ENCODE measurements at regions not wholly inside any gene's neighbourhood (a gene's known extent, or its start where the extent isn't known, plus 50 kb on each side); places are given as distances from the start of the nearest gene placed in this dataset.
"Not testable (repeated sequence)": the region's sequence is repeated elsewhere in the genome, so short reads cannot be mapped to it uniquely, and the experiment has no call there.

- not testable (repeated sequence) for H3K4me1 ChIP-seq (ENCODE audit: control insufficient read depth, insufficient read depth, low read length); H3K4me3 ChIP-seq (ENCODE audit: low read length); H3K27me3 ChIP-seq (ENCODE audit: control insufficient read depth, insufficient read depth, low read length); H3K36me3 ChIP-seq (ENCODE audit: control insufficient read depth, insufficient read depth, low read length); H3K9ac ChIP-seq (ENCODE audit: low read length); H3K9me3 ChIP-seq (ENCODE audit: control insufficient read depth, low read length)
Observed at GRCh38 chr14:106329987-106330774, 803.8 kb downstream of the TMEM121 start.

- H3K36me3 ChIP-seq (ENCODE audit: control insufficient read depth, insufficient read depth, low read length); H3K9ac ChIP-seq (ENCODE audit: low read length); H3K9me3 ChIP-seq (ENCODE audit: control insufficient read depth, low read length); H3K4me3 ChIP-seq (ENCODE audit: low read length); H3K27me3 ChIP-seq (ENCODE audit: control insufficient read depth, insufficient read depth, low read length); H3K4me1 ChIP-seq (ENCODE audit: control insufficient read depth, insufficient read depth, low read length): not testable (repeated sequence)
Observed at GRCh38 chr14:106334428-106335109, 808.2 kb downstream of the TMEM121 start.

GRCh38 chr14:106335110-106335429 lies 808.7 kb downstream of the TMEM121 start:
- not testable (repeated sequence) for H3K4me3 ChIP-seq (ENCODE audit: low read length); H3K36me3 ChIP-seq (ENCODE audit: control insufficient read depth, insufficient read depth, low read length)

GRCh38 chr14:106338775-106339174 lies 812.4 kb downstream of the TMEM121 start:
- not testable (repeated sequence) for H3K4me3 ChIP-seq (ENCODE audit: low read length); H3K9me3 ChIP-seq (ENCODE audit: control insufficient read depth, low read length); H3K9ac ChIP-seq (ENCODE audit: low read length); H3K27me3 ChIP-seq (ENCODE audit: control insufficient read depth, insufficient read depth, low read length); H3K4me1 ChIP-seq (ENCODE audit: control insufficient read depth, insufficient read depth, low read length); H3K36me3 ChIP-seq (ENCODE audit: control insufficient read depth, insufficient read depth, low read length)

More at GRCh38 chr14:106335110-106335429, 808.7 kb downstream of the TMEM121 start:
- H3K4me1 ChIP-seq (ENCODE audit: control insufficient read depth, insufficient read depth, low read length); H3K9ac ChIP-seq (ENCODE audit: low read length); H3K9me3 ChIP-seq (ENCODE audit: control insufficient read depth, low read length); H3K27me3 ChIP-seq (ENCODE audit: control insufficient read depth, insufficient read depth, low read length): not testable (repeated sequence)

GRCh38 chr14:106340658-106341057 lies 814.3 kb downstream of the TMEM121 start:
- not testable (repeated sequence) for H3K4me1 ChIP-seq (ENCODE audit: control insufficient read depth, insufficient read depth, low read length); H3K36me3 ChIP-seq (ENCODE audit: control insufficient read depth, insufficient read depth, low read length); H3K4me3 ChIP-seq (ENCODE audit: low read length); H3K27me3 ChIP-seq (ENCODE audit: control insufficient read depth, insufficient read depth, low read length); H3K9me3 ChIP-seq (ENCODE audit: control insufficient read depth, low read length); H3K9ac ChIP-seq (ENCODE audit: low read length)

- not testable (repeated sequence) for H3K4me3 ChIP-seq (ENCODE audit: low read length); H3K27me3 ChIP-seq (ENCODE audit: control insufficient read depth, insufficient read depth, low read length); H3K9me3 ChIP-seq (ENCODE audit: control insufficient read depth, low read length); H3K4me1 ChIP-seq (ENCODE audit: control insufficient read depth, insufficient read depth, low read length); H3K9ac ChIP-seq (ENCODE audit: low read length); H3K36me3 ChIP-seq (ENCODE audit: control insufficient read depth, insufficient read depth, low read length)
Observed at GRCh38 chr14:106341161-106341560, 814.8 kb downstream of the TMEM121 start.

GRCh38 chr14:106343626-106344025 lies 817.2 kb downstream of the TMEM121 start:
- H3K4me3 ChIP-seq (ENCODE audit: low read length), result no peak overlapping the region
- H3K36me3 ChIP-seq (ENCODE audit: control insufficient read depth, insufficient read depth, low read length), result no peaks in the 10 kb centered on the region
- H3K9ac ChIP-seq (ENCODE audit: low read length), result no peak overlapping the region
- no peaks in the 10 kb centered on the region for H3K4me1 ChIP-seq (ENCODE audit: control insufficient read depth, insufficient read depth, low read length)
- H3K9me3 ChIP-seq (ENCODE audit: control insufficient read depth, low read length), result no peaks in the 10 kb centered on the region
- no peaks in the 10 kb centered on the region for H3K27me3 ChIP-seq (ENCODE audit: control insufficient read depth, insufficient read depth, low read length)

GRCh38 chr14:106344065-106344614 lies 817.8 kb downstream of the TMEM121 start:
- H3K4me3 ChIP-seq (ENCODE audit: low read length); H3K9ac ChIP-seq (ENCODE audit: low read length); H3K4me1 ChIP-seq (ENCODE audit: control insufficient read depth, insufficient read depth, low read length); H3K36me3 ChIP-seq (ENCODE audit: control insufficient read depth, insufficient read depth, low read length); H3K27me3 ChIP-seq (ENCODE audit: control insufficient read depth, insufficient read depth, low read length); H3K9me3 ChIP-seq (ENCODE audit: control insufficient read depth, low read length): not testable (repeated sequence)

- H3K27me3 ChIP-seq (ENCODE audit: control insufficient read depth, insufficient read depth, low read length); H3K9ac ChIP-seq (ENCODE audit: low read length); H3K4me1 ChIP-seq (ENCODE audit: control insufficient read depth, insufficient read depth, low read length); H3K4me3 ChIP-seq (ENCODE audit: low read length); H3K36me3 ChIP-seq (ENCODE audit: control insufficient read depth, insufficient read depth, low read length); H3K9me3 ChIP-seq (ENCODE audit: control insufficient read depth, low read length): not testable (repeated sequence)
Observed at GRCh38 chr14:106344791-106345479, 818.6 kb downstream of the TMEM121 start.

- no peaks in the 10 kb centered on the region for H3K27me3 ChIP-seq (ENCODE audit: control insufficient read depth, insufficient read depth, low read length)
- no peak overlapping the region for H3K4me3 ChIP-seq (ENCODE audit: low read length)
- no peaks in the 10 kb centered on the region for H3K36me3 ChIP-seq (ENCODE audit: control insufficient read depth, insufficient read depth, low read length)
- H3K9me3 ChIP-seq (ENCODE audit: control insufficient read depth, low read length), result no peaks in the 10 kb centered on the region
- H3K4me1 ChIP-seq (ENCODE audit: control insufficient read depth, insufficient read depth, low read length), result no peaks in the 10 kb centered on the region
- no peak overlapping the region for H3K9ac ChIP-seq (ENCODE audit: low read length)
Observed at GRCh38 chr14:106346084-106346483, 819.7 kb downstream of the TMEM121 start.

GRCh38 chr14:106346534-106347290 lies 820.3 kb downstream of the TMEM121 start:
- H3K9me3 ChIP-seq (ENCODE audit: control insufficient read depth, low read length), result no peaks in the 10 kb centered on the region
- no peaks in the 10 kb centered on the region for H3K27me3 ChIP-seq (ENCODE audit: control insufficient read depth, insufficient read depth, low read length)
- no peaks in the 10 kb centered on the region for H3K36me3 ChIP-seq (ENCODE audit: control insufficient read depth, insufficient read depth, low read length)
- no peak overlapping the region for H3K9ac ChIP-seq (ENCODE audit: low read length)
- no peak overlapping the region for H3K4me3 ChIP-seq (ENCODE audit: low read length)
- H3K4me1 ChIP-seq (ENCODE audit: control insufficient read depth, insufficient read depth, low read length), result no peaks in the 10 kb centered on the region
